ENCODE measurements at regions not wholly inside any gene's neighbourhood (a gene's known extent, or its start where the extent isn't known, plus 50 kb on each side); places are given as distances from the start of the nearest gene placed in this dataset.

- no peaks in the 10 kb centered on the region for H3K27me3 ChIP-seq
- H3K36me3 ChIP-seq: no peaks in the 10 kb centered on the region
- intact Hi-C loops (cut with DNase I): no loop called here
- DNase-seq: no peak
- H3K4me3 ChIP-seq: no peak overlapping the region
- TF ChIP-seq CTCF (IDR thresholded peaks at IDR 0.05): no peak
- TF ChIP-seq POLR2A (IDR thresholded peaks at IDR 0.05): no peak
- H3K27ac ChIP-seq: no peak overlapping the region
- no peaks in the 10 kb centered on the region for H3K4me1 ChIP-seq
- no peaks in the 10 kb centered on the region for H3K9me3 ChIP-seq
- 61 to 85% methylated on average over 5 of the region's 5 CpGs for WGBS, 2 donors
These were observed 92.9 kb upstream of the MSX1 start for GRCh38 chr4:4766564-4766963.

- H3K36me3 ChIP-seq: no peaks in the 10 kb centered on the region
- WGBS, 2 donors: 80 to 89% methylated on average over 1 to 8 of the region's 9 CpGs
- TF ChIP-seq POLR2A (IDR thresholded peaks at IDR 0.05): no peak
- TF ChIP-seq CTCF (IDR thresholded peaks at IDR 0.05): no peak
- H3K27ac ChIP-seq: no peak overlapping the region
- no peaks in the 10 kb centered on the region for H3K27me3 ChIP-seq
- no peak for DNase-seq
- H3K9me3 ChIP-seq: no peaks in the 10 kb centered on the region
- intact Hi-C loops (cut with DNase I): no loop called here
- no peaks in the 10 kb centered on the region for H3K4me1 ChIP-seq
- no peak overlapping the region for H3K4me3 ChIP-seq
These were observed 93.7 kb upstream of the MSX1 start for GRCh38 chr4:4765811-4766210.

GRCh38 chr4:4764558-4764905 lies 94.9 kb upstream of the MSX1 start:
- Histone ChIP-seq H3K27me3 (no peaks in the 10 kb centered on the region), H3K27ac (no peak overlapping the region), H3K4me3 (no peak overlapping the region), H3K9me3 (no peaks in the 10 kb centered on the region), H3K36me3 (no peaks in the 10 kb centered on the region), H3K4me1 (no peaks in the 10 kb centered on the region)
- 96 to 97% methylated on average over 10 of the region's 10 CpGs for WGBS, 2 donors
- no peak for DNase-seq
- intact Hi-C loops (cut with DNase I): no loop called here
- no peak for TF ChIP-seq POLR2A (IDR thresholded peaks at IDR 0.05)

- H3K27me3 ChIP-seq: no peaks in the 10 kb centered on the region
- no peak overlapping the region for H3K4me3 ChIP-seq
- H3K9me3 ChIP-seq: no peaks in the 10 kb centered on the region
- no peak overlapping the region for H3K27ac ChIP-seq
- 64 to 75% methylated on average over 11 to 13 of the region's 14 CpGs for WGBS, 2 donors
- intact Hi-C loops (cut with DNase I): no loop called here
- H3K36me3 ChIP-seq: no peaks in the 10 kb centered on the region
- H3K4me1 ChIP-seq: no peaks in the 10 kb centered on the region
- TF ChIP-seq CTCF (IDR thresholded peaks at IDR 0.05): no peak
- no peak for TF ChIP-seq POLR2A (IDR thresholded peaks at IDR 0.05)
- DNase-seq: no peak
These were observed 95.5 kb upstream of the MSX1 start for GRCh38 chr4:4763822-4764557.

- H3K9me3 ChIP-seq: no peaks in the 10 kb centered on the region
- no peak overlapping the region for H3K4me3 ChIP-seq
- DNase-seq: no peak
- H3K27me3 ChIP-seq: no peaks in the 10 kb centered on the region
- H3K4me1 ChIP-seq: no peaks in the 10 kb centered on the region
- H3K36me3 ChIP-seq: no peaks in the 10 kb centered on the region
- TF ChIP-seq CTCF (IDR thresholded peaks at IDR 0.05): no peak
- no peak for TF ChIP-seq POLR2A (IDR thresholded peaks at IDR 0.05)
- no peak overlapping the region for H3K27ac ChIP-seq
- 36 to 37% methylated on average over 25 to 26 of the region's 27 CpGs for WGBS, 2 donors
- intact Hi-C loops (cut with DNase I): no loop called here
These were observed 96.3 kb upstream of the MSX1 start for GRCh38 chr4:4762909-4763821.

Measured in esophagus squamous epithelium (tissue), 5 donors.